ENCODE measurements at regions not wholly inside any gene's neighbourhood (a gene's known extent, or its start where the extent isn't known, plus 50 kb on each side); places are given as distances from the start of the nearest gene placed in this dataset.

GRCh38 chr14:89033756-89034155 lies 209.3 kb downstream of the TTC8 start:
- DNase-seq: no peak
- intact Hi-C loops (cut with micrococcal nuclease): no loop called here
- 60% methylated on average over 1 of the region's 6 CpGs; no CpG with 5 or more reads in 1 of the 2 experiments for WGBS, 2 experiments (ENCODE audit: extremely low coverage in 2 of 2, insufficient read length in 1 of 2)
- no TSS peak for BruUV-seq (replicated peaks)
- Histone ChIP-seq H3K79me1 (ENCODE audit: low read depth in 1 of 2, low read length in 2 of 2) (no peaks in the 10 kb centered on the region), H2BK120ac (ENCODE audit: low read depth, low read length) (no peak overlapping the region), H2AFZ (replicated peaks; ENCODE audit: low read length, poor library complexity) (no peak overlapping the region), H2AK5ac (ENCODE audit: low read depth, low read length) (no peak overlapping the region), H3K4me3 (ENCODE audit: insufficient read depth, low read depth, low read length) (no peak overlapping the region), H3K27me3 (ENCODE audit: control insufficient read depth, insufficient read depth, low read length) (no peaks in the 10 kb centered on the region; the same call in 1 of the 2 replicates), H3K36me3 (ENCODE audit: control insufficient read depth, insufficient read depth, low read length) (no peaks in the 10 kb centered on the region), H4K8ac (ENCODE audit: low read depth in 2 of 2, low read length in 2 of 2) (no peak overlapping the region), H2BK5ac (ENCODE audit: low read depth, low read length, poor library complexity, severe bottlenecking) (no peak overlapping the region), H3K4ac (ENCODE audit: low read depth, low read length) (no peak overlapping the region), H3K27ac (ENCODE audit: insufficient read depth, low read length) (no peak overlapping the region), H2BK15ac (ENCODE audit: low read depth, low read length) (no peak overlapping the region), H3K9ac (ENCODE audit: low read depth, low read length) (no peak overlapping the region), H4K91ac (ENCODE audit: insufficient read depth, low read depth, low read length) (no peak overlapping the region), H2AK9ac (replicated peaks; ENCODE audit: low read depth, low read length, poor library complexity) (no peak overlapping the region), H3K56ac (ENCODE audit: extremely low read depth, insufficient read depth, low read length) (no peak overlapping the region), H4K5ac (ENCODE audit: low read depth, low read length) (no peak overlapping the region), H3K4me1 (ENCODE audit: control insufficient read depth, insufficient read depth, low read length) (no peaks in the 10 kb centered on the region), H3K14ac (replicated peaks; ENCODE audit: low read depth, low read length) (no peak overlapping the region), H2BK20ac (ENCODE audit: low read depth, low read length) (no peak overlapping the region), H3K9me3 (ENCODE audit: control insufficient read depth, insufficient read depth, low read length) (peaks cover under 1% of the 10 kb centered on the region), H3K4me2 (ENCODE audit: low read depth, low read length) (no peak overlapping the region), H3K18ac (ENCODE audit: low read depth, low read length) (no peak overlapping the region), H4K20me1 (ENCODE audit: insufficient read depth, low read length) (no peaks in the 10 kb centered on the region), H3K23ac (ENCODE audit: low read depth, low read length) (no peak overlapping the region), H3K9me1 (ENCODE audit: insufficient read depth, low read length) (no peaks in the 10 kb centered on the region)
- TF ChIP-seq POLR2A (IDR thresholded peaks at IDR 0.05; ENCODE audit: low read depth, low read length) (no peak), USF2 (IDR thresholded peaks at IDR 0.05; ENCODE audit: low read depth, low read length) (no peak), MXI1 (IDR thresholded peaks at IDR 0.05; ENCODE audit: borderline replicate concordance, low read depth, low read length) (no peak), NFE2L2 (IDR thresholded peaks at IDR 0.05; ENCODE audit: low read depth, low read length) (no peak), RFX5 (IDR thresholded peaks at IDR 0.05; ENCODE audit: low read depth, low read length) (no peak), BHLHE40 (IDR thresholded peaks at IDR 0.05; ENCODE audit: low read depth, low read length) (no peak), CEBPB (IDR thresholded peaks at IDR 0.05; ENCODE audit: low read depth, low read length) (no peak), RAD21 (IDR thresholded peaks at IDR 0.05; ENCODE audit: low read length) (no peak), RCOR1 (IDR thresholded peaks at IDR 0.05; ENCODE audit: insufficient replicate concordance, low read length) (no peak), MAZ (IDR thresholded peaks at IDR 0.05; ENCODE audit: borderline replicate concordance, low read depth, low read length) (no peak), CHD1 (IDR thresholded peaks at IDR 0.05; ENCODE audit: low read depth, low read length) (no peak), FOS (IDR thresholded peaks at IDR 0.05; ENCODE audit: low read depth, low read length) (no peak)
- ChIA-PET POLR2A (ENCODE audit: unreplicated experiment) (no interaction called here), CTCF (no interaction called here)
- no peak for ATAC-seq (ENCODE audit: low read depth)
- dilution Hi-C loops (cut with HindIII; ENCODE audit: low sequenced_read_pairs, unreplicated experiment): no loop called here
- in situ Hi-C loops (cut with MboI; ENCODE audit: low sequenced_read_pairs): loop anchor here (25.0 kb wide), 1 partner anchor 729 kb away; no protein-coding TSS in a partner anchor

Data from IMR-90 (cell line).